K562 (cell line): ENCODE measurements at regions not wholly inside any gene's neighbourhood (a gene's known extent, or its start where the extent isn't known, plus 50 kb on each side); places are given as distances from the start of the nearest gene placed in this dataset.

ENCODE experiments used
- ATAC-seq: fragments of 200-7000 bp; cut with Tn5 transposase; 3 replicates; pipeline ENCODE4 v1.9.1; 2020; ENCODE audit warnings: moderate library complexity
- BruUV-seq: library from RNA; stranded (reverse); fragments of 400-500 nt; replicated peaks from 2 replicates; lab custom pipeline; 2021; lab: Mats Ljungman, UMichigan
- CTCF ChIA-PET: fragments of 300-600 bp; formaldehyde crosslinking; extraction: SDS; loops from one replicate; lab custom pipeline; 2021; ENCODE audit warnings: low intra/inter-chr PET ratio; lab: Yijun Ruan, JAX
- POLR2A ChIA-PET: fragments of 300-600, 350-650 bp; sonication (Branson Sonifier 250); formaldehyde crosslinking; extraction: SDS; loops from one replicate; lab custom pipeline; 2021; ENCODE audit warnings: antibody characterized with exemption, inconsistent platforms; lab: Yijun Ruan, JAX
- DNase-seq, 4 experiments: peaks; one replicate each; pipeline versions ENCODE4 v3.0.0 to v3.0.0-alpha.2; 2011 to 2018; ENCODE audit warnings: low spot score in 3 of 4, mixed read lengths in 3 of 4; ENCODE audit errors: extremely low read depth in 1 of 4
- FAIRE-seq: peaks from 2 replicates; lab custom pipeline; 2011; peaks lifted over from hg19 to GRCh38; lab: Jason Lieb, UNC
- H2AFZ ChIP-seq: 2 replicates; pipeline ENCODE4 v1.6.0; 2011; ENCODE audit warnings: low read depth, low read length, control low read depth, inconsistent platforms
- H3K27ac ChIP-seq: fragments of 200-600 bp; 3 replicates; pipeline ENCODE4 v1.8.0; 2011; ENCODE audit warnings: low read depth, mild to moderate bottlenecking, control low read depth, inconsistent platforms, low read length, moderate library complexity, mixed read lengths; ENCODE audit errors: extremely low read depth
- H3K27me3 ChIP-seq, 2 experiments: fragments of 300-600 bp in 1 of 2; 2 replicates in 1 of 2; 3 replicates in 1 of 2; pipeline versions ENCODE4 v1.6.0 to v1.8.0; 2011; ENCODE audit warnings: inconsistent platforms in 2 of 2, low read length in 2 of 2, mild to moderate bottlenecking in 1 of 2, mixed read lengths in 1 of 2, moderate library complexity in 1 of 2; ENCODE audit not compliant: control insufficient read depth in 2 of 2, insufficient read depth in 2 of 2
- H3K36me3 ChIP-seq: fragments of 300-600 bp; 3 replicates; pipeline ENCODE4 v1.8.0; 2011; ENCODE audit warnings: mild to moderate bottlenecking, low read length, inconsistent platforms; ENCODE audit not compliant: control insufficient read depth, insufficient read depth
- H3K4me1 ChIP-seq, 2 experiments: fragments of 200-600 bp in 1 of 2; replicated peaks in 1 of 2; 2 replicates in 1 of 2; 3 replicates in 1 of 2; pipeline versions ENCODE4 v1.5.1 to v1.8.0; 2011; ENCODE audit warnings: inconsistent platforms in 2 of 2, low read length in 2 of 2, mild to moderate bottlenecking in 1 of 2, mixed read lengths in 1 of 2, moderate library complexity in 1 of 2; ENCODE audit not compliant: control insufficient read depth in 2 of 2, insufficient read depth in 2 of 2
- H3K4me2 ChIP-seq: 2 replicates; pipeline ENCODE4 v1.6.1; 2011; ENCODE audit warnings: low read length, control low read depth, inconsistent platforms, mixed read lengths; ENCODE audit not compliant: insufficient read depth
- H3K4me3 ChIP-seq: fragments of 200-600 bp; sonication (generic), shearing (Covaris generic); 2 replicates; pipeline ENCODE4 v1.5.1; 2016; ENCODE audit warnings: control low read depth, inconsistent platforms
- H3K79me2 ChIP-seq: fragments of 200-600 bp; 3 replicates; pipeline ENCODE4 v1.8.0; 2011; ENCODE audit warnings: low read length, inconsistent platforms; ENCODE audit not compliant: control insufficient read depth, insufficient read depth
- H3K9ac ChIP-seq, 2 experiments: 2 replicates each; pipeline versions ENCODE4 v1.6.0 to v1.6.1; 2011; ENCODE audit warnings: low read depth in 2 of 2, low read length in 2 of 2, control low read depth in 1 of 2, inconsistent platforms in 1 of 2, mild to moderate bottlenecking in 1 of 2, mixed read lengths in 1 of 2; ENCODE audit not compliant: insufficient read depth in 1 of 2
- H3K9me1 ChIP-seq: one replicate; pipeline ENCODE4 v1.6.0; 2011; ENCODE audit warnings: inconsistent platforms, mild to moderate bottlenecking, low read length, moderate library complexity; ENCODE audit not compliant: control insufficient read depth, insufficient read depth
- H3K9me3 ChIP-seq: replicated peaks from 2 replicates; pipeline ENCODE4 v1.5.1; 2011; ENCODE audit warnings: low read depth, low read length, inconsistent platforms; ENCODE audit not compliant: control insufficient read depth, insufficient read depth
- H4K20me1 ChIP-seq: replicated peaks from 2 replicates; pipeline ENCODE4 v1.6.1; 2011; ENCODE audit warnings: low read length, inconsistent platforms, mixed read lengths; ENCODE audit not compliant: control insufficient read depth, insufficient read depth
- BDP1 ChIP-seq: IDR thresholded peaks from 3 replicates; pipeline ENCODE4 v1.6.1; 2011; ENCODE audit not compliant: insufficient read length, insufficient read depth
- CBX2 ChIP-seq: fragments of 200-600 bp; sonication (generic); IDR thresholded peaks from one replicate; pipeline ENCODE4 v1.6.1; 2012; ENCODE audit warnings: mild to moderate bottlenecking, low read length, inconsistent platforms; ENCODE audit not compliant: insufficient read depth, poor library complexity, severe bottlenecking
- ELF1 ChIP-seq: fragments of 200-800 bp; sonication (Bioruptor generic); IDR thresholded peaks from 2 replicates; pipeline ENCODE4 v1.6.1; 2016; ENCODE audit warnings: missing genetic modification characterization, missing compliant biosample characterization
- L3MBTL2 ChIP-seq: fragments of 450-650 bp; IDR thresholded peaks from 2 replicates; pipeline ENCODE4 v1.6.1; 2016; ENCODE audit warnings: mild to moderate bottlenecking, moderate library complexity
- MEF2D ChIP-seq: conservative IDR thresholded peaks from 2 replicates; pipeline ENCODE4 v1.6.1; 2016; ENCODE audit warnings: low read depth, missing genetic modification characterization, missing compliant biosample characterization
- MTA1 ChIP-seq: fragments of 450-650 bp; IDR thresholded peaks from 2 replicates; pipeline ENCODE4 v1.6.1; 2017; ENCODE audit warnings: borderline replicate concordance
- PHB ChIP-seq: fragments of 250-450 bp; sonication (Bioruptor Pico); IDR thresholded peaks from 2 replicates; pipeline ENCODE4 v1.5.0; 2021
- SNIP1 ChIP-seq: fragments of 450-650 bp; IDR thresholded peaks from 2 replicates; pipeline ENCODE4 v1.7.1; 2017; ENCODE audit warnings: low read depth, mild to moderate bottlenecking
- SPI1 ChIP-seq: IDR thresholded peaks from 2 replicates; pipeline ENCODE4 v1.6.1; 2011; ENCODE audit warnings: low read depth, low read length, control low read depth, borderline replicate concordance
- ZFX ChIP-seq: sonication (generic); formaldehyde crosslinking; IDR thresholded peaks from 2 replicates; pipeline ENCODE4 v1.8.0; 2022; ENCODE audit warnings: mild to moderate bottlenecking, missing genetic modification reagents, moderate library complexity
- ZNF212 ChIP-seq: fragments of 450-650 bp; formaldehyde crosslinking; IDR thresholded peaks from 2 replicates; pipeline ENCODE4 v1.4.0; 2020; ENCODE audit warnings: mild to moderate bottlenecking
- WGBS: fragments of 100-300 bp; shearing (Covaris generic); methylation state at CpG from one replicate; pipeline ENCODE4 v1.1.6; 2016; ENCODE audit warnings: low coverage, mixed read lengths; ENCODE audit not compliant: insufficient coverage; ENCODE audit errors: missing lambda C conversion rate; 5-methylcytosine and 5-hydroxymethylcytosine counted together
- in situ Hi-C: fragments of 300-500 bp; cut with MboI; formaldehyde crosslinking; loops from 4 replicates; pipeline ENCODE4 v1.15.0; 2018; ENCODE audit warnings: inconsistent platforms, mixed read lengths
- intact Hi-C: fragments of 100-400 bp; cut with micrococcal nuclease; formaldehyde crosslinking; loops from 2 replicates; pipeline ENCODE4 v1.14.2; 2022
- TF ChIP-seq, protein P1 (sequence below): sonication (generic); formaldehyde crosslinking; IDR thresholded peaks from 2 replicates; pipeline ENCODE4 v1.8.0; 2022; ENCODE audit warnings: mild to moderate bottlenecking, missing genetic modification reagents
- TF ChIP-seq, protein P2 (sequence below): fragments of 250-450 bp; sonication (Bioruptor Pico); IDR thresholded peaks from 2 replicates; pipeline ENCODE4 v1.4.0; 2020; ENCODE audit warnings: borderline replicate concordance
- TF ChIP-seq, protein P3 (sequence below): sonication (generic); formaldehyde crosslinking; IDR thresholded peaks from 2 replicates; pipeline ENCODE4 v1.8.1; 2023; ENCODE audit warnings: mild to moderate bottlenecking, missing genetic modification reagents

DNA sequence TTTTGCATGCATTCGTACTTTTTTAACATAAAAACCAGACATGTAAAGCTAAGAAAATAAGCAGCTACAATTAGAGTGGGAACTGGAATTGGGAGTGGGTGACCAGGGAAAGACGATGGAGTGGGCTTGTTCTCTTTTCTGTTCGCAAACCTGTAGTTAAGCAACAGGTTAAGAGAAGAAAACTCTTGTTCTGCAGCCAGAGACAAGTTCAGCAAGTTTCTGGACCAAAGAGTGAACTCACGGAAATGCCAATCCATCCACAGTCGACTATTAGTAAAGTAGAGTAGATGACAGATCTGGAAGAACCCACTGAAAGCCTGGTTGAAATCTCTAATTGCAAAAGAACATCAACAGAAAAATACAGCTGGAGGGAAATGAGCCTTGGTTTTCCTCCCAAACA lies 197.8 kb downstream of the TFAP2A start (continued):
- TF ChIP-seq, protein P1, sequence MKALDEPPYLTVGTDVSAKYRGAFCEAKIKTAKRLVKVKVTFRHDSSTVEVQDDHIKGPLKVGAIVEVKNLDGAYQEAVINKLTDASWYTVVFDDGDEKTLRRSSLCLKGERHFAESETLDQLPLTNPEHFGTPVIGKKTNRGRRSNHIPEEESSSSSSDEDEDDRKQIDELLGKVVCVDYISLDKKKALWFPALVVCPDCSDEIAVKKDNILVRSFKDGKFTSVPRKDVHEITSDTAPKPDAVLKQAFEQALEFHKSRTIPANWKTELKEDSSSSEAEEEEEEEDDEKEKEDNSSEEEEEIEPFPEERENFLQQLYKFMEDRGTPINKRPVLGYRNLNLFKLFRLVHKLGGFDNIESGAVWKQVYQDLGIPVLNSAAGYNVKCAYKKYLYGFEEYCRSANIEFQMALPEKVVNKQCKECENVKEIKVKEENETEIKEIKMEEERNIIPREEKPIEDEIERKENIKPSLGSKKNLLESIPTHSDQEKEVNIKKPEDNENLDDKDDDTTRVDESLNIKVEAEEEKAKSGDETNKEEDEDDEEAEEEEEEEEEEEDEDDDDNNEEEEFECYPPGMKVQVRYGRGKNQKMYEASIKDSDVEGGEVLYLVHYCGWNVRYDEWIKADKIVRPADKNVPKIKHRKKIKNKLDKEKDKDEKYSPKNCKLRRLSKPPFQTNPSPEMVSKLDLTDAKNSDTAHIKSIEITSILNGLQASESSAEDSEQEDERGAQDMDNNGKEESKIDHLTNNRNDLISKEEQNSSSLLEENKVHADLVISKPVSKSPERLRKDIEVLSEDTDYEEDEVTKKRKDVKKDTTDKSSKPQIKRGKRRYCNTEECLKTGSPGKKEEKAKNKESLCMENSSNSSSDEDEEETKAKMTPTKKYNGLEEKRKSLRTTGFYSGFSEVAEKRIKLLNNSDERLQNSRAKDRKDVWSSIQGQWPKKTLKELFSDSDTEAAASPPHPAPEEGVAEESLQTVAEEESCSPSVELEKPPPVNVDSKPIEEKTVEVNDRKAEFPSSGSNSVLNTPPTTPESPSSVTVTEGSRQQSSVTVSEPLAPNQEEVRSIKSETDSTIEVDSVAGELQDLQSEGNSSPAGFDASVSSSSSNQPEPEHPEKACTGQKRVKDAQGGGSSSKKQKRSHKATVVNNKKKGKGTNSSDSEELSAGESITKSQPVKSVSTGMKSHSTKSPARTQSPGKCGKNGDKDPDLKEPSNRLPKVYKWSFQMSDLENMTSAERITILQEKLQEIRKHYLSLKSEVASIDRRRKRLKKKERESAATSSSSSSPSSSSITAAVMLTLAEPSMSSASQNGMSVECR (CRISPR knock-in tag), result no peak
- TF ChIP-seq SNIP1 (no peak), ZNF212 (CRISPR knock-in tag) (no peak), L3MBTL2 (no peak), PHB (no peak), BDP1 (no peak)

DNA sequence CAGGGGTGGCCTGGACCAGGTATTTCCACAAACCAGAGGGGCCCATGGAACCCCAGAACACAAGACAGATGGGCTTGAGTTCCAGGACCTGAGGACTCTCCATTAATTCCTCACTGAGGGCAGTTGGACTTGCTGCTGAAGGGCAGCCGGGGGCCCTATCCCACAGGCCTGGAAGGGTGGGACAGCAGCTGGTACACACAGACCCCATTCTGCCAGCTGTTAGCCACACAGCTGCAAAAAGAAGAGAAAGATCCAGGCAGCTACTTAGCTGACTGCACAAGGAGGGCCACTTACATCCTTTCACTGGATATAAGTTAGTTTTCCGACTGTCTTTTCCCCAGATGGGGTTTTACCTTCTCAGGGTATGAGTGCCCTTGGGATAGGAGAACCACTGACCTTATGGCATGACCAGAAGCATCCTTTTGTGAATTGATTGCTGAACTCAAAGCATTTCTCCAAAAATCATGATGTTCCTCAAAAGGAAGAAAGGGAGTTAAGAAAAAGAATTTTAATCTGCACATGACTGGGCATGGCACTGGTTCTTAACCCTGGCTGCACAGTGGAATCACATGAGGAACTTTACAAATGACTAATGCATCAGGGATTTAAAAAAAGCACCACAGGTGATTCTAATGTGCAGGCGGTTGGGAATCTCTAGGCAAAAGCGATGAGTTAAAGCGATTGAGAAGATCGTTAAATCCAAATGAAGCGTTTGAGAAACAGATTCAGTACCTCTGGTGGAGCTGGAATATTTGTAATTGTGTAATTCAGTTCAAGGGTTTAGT lies 199.4 kb downstream of the TFAP2A start:
- Histone ChIP-seq H3K79me2 (no peaks in the 10 kb centered on the region), H3K4me1 (no peaks in the 10 kb centered on the region), H2AFZ (no peak overlapping the region), H4K20me1 (no peaks in the 10 kb centered on the region), H3K4me3 (no peak overlapping the region), H3K27me3 (peaks cover 0 to 4% of the 10 kb centered on the region in 2 experiments; a peak in 1 of 5 replicates), H3K9ac (no peak overlapping the region), H3K27ac (no peak overlapping the region), H3K9me1 (no peaks in the 10 kb centered on the region), H3K36me3 (no peaks in the 10 kb centered on the region), H3K9me3 (no peaks in the 10 kb centered on the region), H3K4me2 (no peak overlapping the region)
- DNase-seq (no peak), ATAC-seq (no peak), FAIRE-seq (no peak)
- POLR2A ChIA-PET, result no interaction called here
- CTCF ChIA-PET, result no interaction called here
- intact Hi-C loops, result no loop called here
- no TSS peak for BruUV-seq
- in situ Hi-C loops, result no loop called here
- WGBS, result 2% methylated on average over 7 of the region's 7 CpGs
- TF ChIP-seq, protein P2, sequence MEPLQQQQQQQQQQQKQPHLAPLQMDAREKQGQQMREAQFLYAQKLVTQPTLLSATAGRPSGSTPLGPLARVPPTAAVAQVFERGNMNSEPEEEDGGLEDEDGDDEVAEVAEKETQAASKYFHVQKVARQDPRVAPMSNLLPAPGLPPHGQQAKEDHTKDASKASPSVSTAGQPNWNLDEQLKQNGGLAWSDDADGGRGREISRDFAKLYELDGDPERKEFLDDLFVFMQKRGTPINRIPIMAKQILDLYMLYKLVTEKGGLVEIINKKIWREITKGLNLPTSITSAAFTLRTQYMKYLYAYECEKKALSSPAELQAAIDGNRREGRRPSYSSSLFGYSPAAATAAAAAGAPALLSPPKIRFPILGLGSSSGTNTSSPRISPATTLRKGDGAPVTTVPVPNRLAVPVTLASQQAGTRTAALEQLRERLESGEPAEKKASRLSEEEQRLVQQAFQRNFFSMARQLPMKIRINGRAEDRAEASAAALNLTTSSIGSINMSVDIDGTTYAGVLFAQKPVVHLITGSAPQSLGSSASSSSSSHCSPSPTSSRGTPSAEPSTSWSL (CRISPR knock-in tag), result no peak
- TF ChIP-seq ZFX (CRISPR knock-in tag) (no peak), CBX2 (no peak), ELF1 (no peak), MEF2D (tag) (no peak), MTA1 (no peak), SPI1 (no peak)
- TF ChIP-seq, protein P3, sequence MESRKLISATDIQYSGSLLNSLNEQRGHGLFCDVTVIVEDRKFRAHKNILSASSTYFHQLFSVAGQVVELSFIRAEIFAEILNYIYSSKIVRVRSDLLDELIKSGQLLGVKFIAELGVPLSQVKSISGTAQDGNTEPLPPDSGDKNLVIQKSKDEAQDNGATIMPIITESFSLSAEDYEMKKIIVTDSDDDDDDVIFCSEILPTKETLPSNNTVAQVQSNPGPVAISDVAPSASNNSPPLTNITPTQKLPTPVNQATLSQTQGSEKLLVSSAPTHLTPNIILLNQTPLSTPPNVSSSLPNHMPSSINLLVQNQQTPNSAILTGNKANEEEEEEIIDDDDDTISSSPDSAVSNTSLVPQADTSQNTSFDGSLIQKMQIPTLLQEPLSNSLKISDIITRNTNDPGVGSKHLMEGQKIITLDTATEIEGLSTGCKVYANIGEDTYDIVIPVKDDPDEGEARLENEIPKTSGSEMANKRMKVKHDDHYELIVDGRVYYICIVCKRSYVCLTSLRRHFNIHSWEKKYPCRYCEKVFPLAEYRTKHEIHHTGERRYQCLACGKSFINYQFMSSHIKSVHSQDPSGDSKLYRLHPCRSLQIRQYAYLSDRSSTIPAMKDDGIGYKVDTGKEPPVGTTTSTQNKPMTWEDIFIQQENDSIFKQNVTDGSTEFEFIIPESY (CRISPR knock-in tag), result no peak
